Neutrophil (primary cell): ENCODE measurements at regions not wholly inside any gene's neighbourhood (a gene's known extent, or its start where the extent isn't known, plus 50 kb on each side); places are given as distances from the start of the nearest gene placed in this dataset.

ENCODE experiments used
- H3K27ac ChIP-seq: fragments of 200-600 bp; sonication (generic); 2 replicates; pipeline ENCODE4 v1.5.1; 2016; ENCODE audit warnings: mild to moderate bottlenecking, moderate library complexity
- H3K27me3 ChIP-seq: fragments of 200-600 bp; sonication (generic); 2 replicates; pipeline ENCODE4 v1.6.0; 2016; ENCODE audit warnings: mild to moderate bottlenecking
- H3K36me3 ChIP-seq: fragments of 200-600 bp; sonication (generic); 2 replicates; pipeline ENCODE4 v1.5.1; 2017
- H3K4me1 ChIP-seq, 2 experiments: fragments of 200-600 bp in 1 of 2; sonication (generic) in 1 of 2; 1 replicate in 1 of 2; 2 replicates in 1 of 2; pipeline versions ENCODE4 v1.5.1 to v1.6.1; 2013 to 2016; ENCODE audit warnings: low read depth in 1 of 2, low read length in 1 of 2, mild to moderate bottlenecking in 1 of 2, moderate library complexity in 1 of 2; ENCODE audit not compliant: control insufficient read depth in 1 of 2, insufficient read depth in 1 of 2
- H3K4me3 ChIP-seq, 2 experiments: fragments of 200-600 bp in 1 of 2; sonication (generic) in 1 of 2; 1 replicate in 1 of 2; 2 replicates in 1 of 2; pipeline ENCODE4 v1.5.1; 2013 to 2016; ENCODE audit warnings: low read depth in 1 of 2, low read length in 1 of 2, mild to moderate bottlenecking in 1 of 2, moderate library complexity in 1 of 2
- H3K9me3 ChIP-seq: fragments of 200-600 bp; sonication (generic); 2 replicates; pipeline ENCODE4 v1.5.1; 2016
- CTCF ChIP-seq: fragments of 200-600 bp; sonication (generic); IDR thresholded peaks from 2 replicates; pipeline ENCODE4 v1.5.1; 2016; ENCODE audit warnings: antibody characterized with exemption

- Histone ChIP-seq H3K4me1 (no peaks in the 10 kb centered on the region), H3K27ac (no peak overlapping the region), H3K9me3 (no peaks in the 10 kb centered on the region), H3K36me3 (no peaks in the 10 kb centered on the region), H3K4me3 (no peak overlapping the region), H3K27me3 (no peaks in the 10 kb centered on the region)
- TF ChIP-seq CTCF: no peak
These were observed 311.4 kb downstream of the CBLN1 start for GRCh38 chr16:48970216-48970615.

- Histone ChIP-seq H3K9me3 (no peaks in the 10 kb centered on the region), H3K36me3 (no peaks in the 10 kb centered on the region), H3K4me1 (no peaks in the 10 kb centered on the region), H3K4me3 (no peak overlapping the region), H3K27me3 (no peaks in the 10 kb centered on the region), H3K27ac (no peak overlapping the region)
- no peak for TF ChIP-seq CTCF
These were observed 312.0 kb downstream of the CBLN1 start for GRCh38 chr16:48969611-48970010.

- Histone ChIP-seq H3K27ac (no peak overlapping the region), H3K9me3 (no peaks in the 10 kb centered on the region), H3K36me3 (no peaks in the 10 kb centered on the region), H3K27me3 (no peaks in the 10 kb centered on the region), H3K4me1 (no peaks in the 10 kb centered on the region), H3K4me3 (no peak overlapping the region)
- no peak for TF ChIP-seq CTCF
These were observed 316.3 kb downstream of the CBLN1 start for GRCh38 chr16:48965386-48965785.

GRCh38 chr16:48963901-48964615 is 317.6 kb downstream of the CBLN1 start:
- no peak for TF ChIP-seq CTCF
- H3K27ac ChIP-seq: no peak overlapping the region
- H3K9me3 ChIP-seq: no peaks in the 10 kb centered on the region
- H3K4me3 ChIP-seq: no peak overlapping the region
- no peaks in the 10 kb centered on the region for H3K27me3 ChIP-seq
- no peaks in the 10 kb centered on the region for H3K4me1 ChIP-seq
- no peaks in the 10 kb centered on the region for H3K36me3 ChIP-seq

- Histone ChIP-seq H3K4me1 (no peaks in the 10 kb centered on the region), H3K36me3 (no peaks in the 10 kb centered on the region), H3K4me3 (no peak overlapping the region)
These were observed 318.3 kb downstream of the CBLN1 start for GRCh38 chr16:48963306-48963705.

More at GRCh38 chr16:48963306-48963705, 318.3 kb downstream of the CBLN1 start:
- TF ChIP-seq CTCF: no peak
- Histone ChIP-seq H3K27me3 (no peaks in the 10 kb centered on the region), H3K27ac (no peak overlapping the region), H3K9me3 (no peaks in the 10 kb centered on the region)
